ENCODE measurements at regions not wholly inside any gene's neighbourhood (a gene's known extent, or its start where the extent isn't known, plus 50 kb on each side); places are given as distances from the start of the nearest gene placed in this dataset.
A peak's percentile ranks its signal among the peaks of the same experiment; 100 is the strongest.

DNA sequence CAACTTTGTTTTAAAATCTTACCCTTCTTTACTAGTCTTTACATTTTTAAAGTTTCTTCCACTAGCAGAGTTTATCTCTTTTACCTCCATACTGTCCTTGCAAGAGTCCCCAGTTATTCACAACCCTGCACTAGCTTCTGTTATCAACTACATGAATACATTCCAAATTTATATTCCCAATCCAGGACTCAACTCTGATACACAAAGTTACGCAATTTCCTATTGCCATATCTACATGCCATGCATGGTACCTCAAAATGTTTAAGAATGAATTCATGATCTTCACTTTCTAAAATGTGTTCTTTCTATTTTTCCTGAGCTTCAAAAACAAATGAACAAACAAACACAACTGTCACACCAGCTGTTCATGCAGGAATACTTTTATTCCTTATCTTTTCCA is 668.7 kb downstream of the CDH18 start (continued):
- TF ChIP-seq ZNF331 (CRISPR knock-in tag; IDR thresholded peaks at IDR 0.05; ENCODE audit: low read depth) (no peak), JUNB (IDR thresholded peaks at IDR 0.05; ENCODE audit: unreplicated experiment) (no peak), ZNF114 (CRISPR knock-in tag; IDR thresholded peaks at IDR 0.05) (no peak)
- TF ChIP-seq, protein P1, sequence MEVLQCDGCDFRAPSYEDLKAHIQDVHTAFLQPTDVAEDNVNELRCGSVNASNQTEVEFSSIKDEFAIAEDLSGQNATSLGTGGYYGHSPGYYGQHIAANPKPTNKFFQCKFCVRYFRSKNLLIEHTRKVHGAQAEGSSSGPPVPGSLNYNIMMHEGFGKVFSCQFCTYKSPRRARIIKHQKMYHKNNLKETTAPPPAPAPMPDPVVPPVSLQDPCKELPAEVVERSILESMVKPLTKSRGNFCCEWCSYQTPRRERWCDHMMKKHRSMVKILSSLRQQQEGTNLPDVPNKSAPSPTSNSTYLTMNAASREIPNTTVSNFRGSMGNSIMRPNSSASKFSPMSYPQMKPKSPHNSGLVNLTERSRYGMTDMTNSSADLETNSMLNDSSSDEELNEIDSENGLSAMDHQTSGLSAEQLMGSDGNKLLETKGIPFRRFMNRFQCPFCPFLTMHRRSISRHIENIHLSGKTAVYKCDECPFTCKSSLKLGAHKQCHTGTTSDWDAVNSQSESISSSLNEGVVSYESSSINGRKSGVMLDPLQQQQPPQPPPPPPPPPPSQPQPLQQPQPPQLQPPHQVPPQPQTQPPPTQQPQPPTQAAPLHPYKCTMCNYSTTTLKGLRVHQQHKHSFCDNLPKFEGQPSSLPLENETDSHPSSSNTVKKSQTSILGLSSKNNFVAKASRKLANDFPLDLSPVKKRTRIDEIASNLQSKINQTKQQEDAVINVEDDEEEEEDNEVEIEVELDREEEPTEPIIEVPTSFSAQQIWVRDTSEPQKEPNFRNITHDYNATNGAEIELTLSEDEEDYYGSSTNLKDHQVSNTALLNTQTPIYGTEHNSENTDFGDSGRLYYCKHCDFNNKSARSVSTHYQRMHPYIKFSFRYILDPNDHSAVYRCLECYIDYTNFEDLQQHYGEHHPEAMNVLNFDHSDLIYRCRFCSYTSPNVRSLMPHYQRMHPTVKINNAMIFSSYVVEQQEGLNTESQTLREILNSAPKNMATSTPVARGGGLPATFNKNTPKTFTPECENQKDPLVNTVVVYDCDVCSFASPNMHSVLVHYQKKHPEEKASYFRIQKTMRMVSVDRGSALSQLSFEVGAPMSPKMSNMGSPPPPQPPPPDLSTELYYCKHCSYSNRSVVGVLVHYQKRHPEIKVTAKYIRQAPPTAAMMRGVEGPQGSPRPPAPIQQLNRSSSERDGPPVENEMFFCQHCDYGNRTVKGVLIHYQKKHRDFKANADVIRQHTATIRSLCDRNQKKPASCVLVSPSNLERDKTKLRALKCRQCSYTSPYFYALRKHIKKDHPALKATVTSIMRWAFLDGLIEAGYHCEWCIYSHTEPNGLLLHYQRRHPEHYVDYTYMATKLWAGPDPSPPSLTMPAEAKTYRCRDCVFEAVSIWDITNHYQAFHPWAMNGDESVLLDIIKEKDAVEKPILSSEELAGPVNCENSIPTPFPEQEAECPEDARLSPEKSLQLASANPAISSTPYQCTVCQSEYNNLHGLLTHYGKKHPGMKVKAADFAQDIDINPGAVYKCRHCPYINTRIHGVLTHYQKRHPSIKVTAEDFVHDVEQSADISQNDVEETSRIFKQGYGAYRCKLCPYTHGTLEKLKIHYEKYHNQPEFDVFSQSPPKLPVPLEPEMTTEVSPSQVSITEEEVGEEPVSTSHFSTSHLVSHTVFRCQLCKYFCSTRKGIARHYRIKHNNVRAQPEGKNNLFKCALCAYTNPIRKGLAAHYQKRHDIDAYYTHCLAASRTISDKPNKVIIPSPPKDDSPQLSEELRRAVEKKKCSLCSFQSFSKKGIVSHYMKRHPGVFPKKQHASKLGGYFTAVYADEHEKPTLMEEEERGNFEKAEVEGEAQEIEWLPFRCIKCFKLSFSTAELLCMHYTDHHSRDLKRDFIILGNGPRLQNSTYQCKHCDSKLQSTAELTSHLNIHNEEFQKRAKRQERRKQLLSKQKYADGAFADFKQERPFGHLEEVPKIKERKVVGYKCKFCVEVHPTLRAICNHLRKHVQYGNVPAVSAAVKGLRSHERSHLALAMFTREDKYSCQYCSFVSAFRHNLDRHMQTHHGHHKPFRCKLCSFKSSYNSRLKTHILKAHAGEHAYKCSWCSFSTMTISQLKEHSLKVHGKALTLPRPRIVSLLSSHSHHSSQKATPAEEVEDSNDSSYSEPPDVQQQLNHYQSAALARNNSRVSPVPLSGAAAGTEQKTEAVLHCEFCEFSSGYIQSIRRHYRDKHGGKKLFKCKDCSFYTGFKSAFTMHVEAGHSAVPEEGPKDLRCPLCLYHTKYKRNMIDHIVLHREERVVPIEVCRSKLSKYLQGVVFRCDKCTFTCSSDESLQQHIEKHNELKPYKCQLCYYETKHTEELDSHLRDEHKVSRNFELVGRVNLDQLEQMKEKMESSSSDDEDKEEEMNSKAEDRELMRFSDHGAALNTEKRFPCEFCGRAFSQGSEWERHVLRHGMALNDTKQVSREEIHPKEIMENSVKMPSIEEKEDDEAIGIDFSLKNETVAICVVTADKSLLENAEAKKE (CRISPR knock-in tag; IDR thresholded peaks at IDR 0.05), result no peak

DNA sequence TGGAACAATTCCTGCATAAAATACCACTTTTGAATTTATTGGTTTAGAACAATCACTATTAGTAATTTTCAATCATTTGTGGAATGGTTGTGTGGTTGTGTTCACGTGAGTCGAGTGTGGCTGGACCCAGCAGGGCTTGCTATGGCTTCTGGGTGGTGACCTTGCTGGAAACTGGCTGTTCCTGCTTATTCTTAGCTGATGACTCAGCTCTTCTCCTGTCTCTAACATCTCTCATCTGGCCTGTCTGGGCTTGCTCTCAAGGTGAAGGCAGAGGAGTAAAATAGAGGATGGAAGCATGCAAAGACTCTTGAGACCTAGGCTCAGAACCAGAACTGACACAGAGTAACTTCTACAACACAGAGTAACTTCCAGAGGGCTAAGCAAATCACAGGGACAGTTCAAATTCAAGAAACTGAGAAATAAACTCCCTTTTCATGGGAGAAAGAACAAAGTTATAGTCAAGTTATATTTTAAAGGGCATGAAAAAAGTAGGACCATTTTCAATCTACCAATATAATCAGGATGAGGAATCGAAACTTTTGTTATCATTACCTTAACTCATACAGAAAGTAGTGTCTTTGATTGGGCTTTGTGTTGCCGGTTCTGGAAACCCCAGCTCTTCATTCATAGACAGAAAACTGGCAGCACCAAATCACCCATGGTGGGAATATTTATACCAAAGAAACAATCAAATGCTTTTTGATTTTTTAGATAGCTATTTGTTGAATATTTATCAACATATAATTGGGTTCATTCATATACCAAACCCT is 665.1 kb downstream of the CDH18 start:
- H3F3A ChIP-seq (replicated peaks; ENCODE audit: low read depth), result no peaks in the 10 kb centered on the region
- H3K9me3 Mint-ChIP-seq, result no peaks in the 10 kb centered on the region
- H3K4me1 ChIP-seq (ENCODE audit: insufficient read depth), result no peaks in the 10 kb centered on the region
- peaks cover 2% of the 10 kb centered on the region for H3K27me3 Mint-ChIP-seq (ENCODE audit: insufficient read depth, low read depth, poor library complexity)
- H3K4me2 ChIP-seq, result no peak overlapping the region
- H3K27ac Mint-ChIP-seq, result peak overlapping the region; percentile 86
- H3K36me3 ChIP-seq (ENCODE audit: insufficient read depth), result no peaks in the 10 kb centered on the region
- ATAC-seq (no peak; the same call in 2 of the 3 replicates), DNase-seq (ENCODE audit: low spot score) (peak; percentile 2)
- H3K79me2 ChIP-seq (replicated peaks; ENCODE audit: insufficient read depth), result no peaks in the 10 kb centered on the region
- peak overlapping the region; percentile 87; the same call in 1 of the 2 replicates for H2AFZ ChIP-seq
- H3K27ac ChIP-seq (ENCODE audit: low read depth), result no peak overlapping the region
- no peaks in the 10 kb centered on the region for H3K27me3 ChIP-seq (ENCODE audit: insufficient read depth)
- H3K36me3 Mint-ChIP-seq (ENCODE audit: low read depth), result no peaks in the 10 kb centered on the region
- H4K20me1 ChIP-seq (replicated peaks; ENCODE audit: insufficient read depth), result no peaks in the 10 kb centered on the region
- no peaks in the 10 kb centered on the region for H3K9me2 ChIP-seq (ENCODE audit: insufficient read depth)
- no peak overlapping the region for H3K4me3 Mint-ChIP-seq
- H3K4me1 Mint-ChIP-seq, result peaks cover 6% of the 10 kb centered on the region; the same call in 2 of the 3 replicates
- no peak overlapping the region for H3K4me3 ChIP-seq
- TF ChIP-seq, protein P2, sequence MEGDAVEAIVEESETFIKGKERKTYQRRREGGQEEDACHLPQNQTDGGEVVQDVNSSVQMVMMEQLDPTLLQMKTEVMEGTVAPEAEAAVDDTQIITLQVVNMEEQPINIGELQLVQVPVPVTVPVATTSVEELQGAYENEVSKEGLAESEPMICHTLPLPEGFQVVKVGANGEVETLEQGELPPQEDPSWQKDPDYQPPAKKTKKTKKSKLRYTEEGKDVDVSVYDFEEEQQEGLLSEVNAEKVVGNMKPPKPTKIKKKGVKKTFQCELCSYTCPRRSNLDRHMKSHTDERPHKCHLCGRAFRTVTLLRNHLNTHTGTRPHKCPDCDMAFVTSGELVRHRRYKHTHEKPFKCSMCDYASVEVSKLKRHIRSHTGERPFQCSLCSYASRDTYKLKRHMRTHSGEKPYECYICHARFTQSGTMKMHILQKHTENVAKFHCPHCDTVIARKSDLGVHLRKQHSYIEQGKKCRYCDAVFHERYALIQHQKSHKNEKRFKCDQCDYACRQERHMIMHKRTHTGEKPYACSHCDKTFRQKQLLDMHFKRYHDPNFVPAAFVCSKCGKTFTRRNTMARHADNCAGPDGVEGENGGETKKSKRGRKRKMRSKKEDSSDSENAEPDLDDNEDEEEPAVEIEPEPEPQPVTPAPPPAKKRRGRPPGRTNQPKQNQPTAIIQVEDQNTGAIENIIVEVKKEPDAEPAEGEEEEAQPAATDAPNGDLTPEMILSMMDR (conservative IDR thresholded peaks at IDR 0.05; ENCODE audit: low read depth in 2 of 2), result no peak
- TF ChIP-seq ZNF331 (CRISPR knock-in tag; IDR thresholded peaks at IDR 0.05; ENCODE audit: low read depth), result no peak
- TF ChIP-seq NANOG (IDR thresholded peaks at IDR 0.05; ENCODE audit: borderline replicate concordance), result no peak
- no peak for TF ChIP-seq STAT1 (IDR thresholded peaks at IDR 0.05; ENCODE audit: unreplicated experiment)
- TF ChIP-seq, protein P1 (CRISPR knock-in tag; IDR thresholded peaks at IDR 0.05), result no peak
